Coronary artery (tissue), 2 donors: ENCODE measurements at regions not wholly inside any gene's neighbourhood (a gene's known extent, or its start where the extent isn't known, plus 50 kb on each side); places are given as distances from the start of the nearest gene placed in this dataset.
"Not testable (repeated sequence)": the region's sequence is repeated elsewhere in the genome, so short reads cannot be mapped to it uniquely, and the experiment has no call there.

Source experiments
- DNase-seq: peaks from one replicate; pipeline ENCODE4 v3.0.0-alpha.2; 2017; ENCODE audit warnings: low spot score
- H3K27ac ChIP-seq, 2 donors: fragments of 200-600 bp; sonication (generic); one replicate each; pipeline ENCODE4 v1.5.1; 2016 to 2019
- H3K4me3 ChIP-seq: fragments of 200-600 bp; sonication (generic); 2 replicates; pipeline ENCODE4 v1.5.1; 2016; ENCODE audit warnings: mild to moderate bottlenecking, moderate library complexity
- CTCF ChIP-seq: fragments of 200-600 bp; sonication (generic); IDR thresholded peaks from one replicate; pipeline ENCODE4 v1.5.1; 2019; ENCODE audit warnings: antibody characterized with exemption

GRCh38 chr14:105890474-105891220 lies 364.3 kb downstream of the TMEM121 start:
- Histone ChIP-seq H3K4me3 (no peak overlapping the region), H3K27ac (no peak overlapping the region)
- peak; percentile 63 for DNase-seq
- TF ChIP-seq CTCF = no peak

- no peak overlapping the region for H3K27ac ChIP-seq
- no peak for TF ChIP-seq CTCF
- H3K4me3 ChIP-seq = no peak overlapping the region
- peak; percentile 41 for DNase-seq
Measured at GRCh38 chr14:105891221-105891602, 364.8 kb downstream of the TMEM121 start.

GRCh38 chr14:105891631-105892452 lies 365.5 kb downstream of the TMEM121 start:
- TF ChIP-seq CTCF = no peak
- no peak overlapping the region for H3K4me3 ChIP-seq
- H3K27ac ChIP-seq = no peak overlapping the region
- peak; percentile 62 for DNase-seq

- peak; percentile 55 for DNase-seq
- H3K27ac ChIP-seq, H3K4me3 ChIP-seq: not testable (repeated sequence)
Measured at GRCh38 chr14:105892453-105893441, 366.4 kb downstream of the TMEM121 start.

- H3K4me3 ChIP-seq, DNase-seq, H3K27ac ChIP-seq: not testable (repeated sequence)
Measured at GRCh38 chr14:105893686-105894085, 367.3 kb downstream of the TMEM121 start.

- DNase-seq = peak; percentile 54
- TF ChIP-seq CTCF = no peak
- Histone ChIP-seq H3K27ac (no peak overlapping the region), H3K4me3 (no peak overlapping the region)
Measured at GRCh38 chr14:105894125-105894977, 368.0 kb downstream of the TMEM121 start.
